ENCODE measurements at regions not wholly inside any gene's neighbourhood (a gene's known extent, or its start where the extent isn't known, plus 50 kb on each side); places are given as distances from the start of the nearest gene placed in this dataset.

- H3K4me3 Mint-ChIP-seq (ENCODE audit: unreplicated experiment): no peak overlapping the region
- no peaks in the 10 kb centered on the region for H3K4me1 Mint-ChIP-seq (ENCODE audit: unreplicated experiment)
- DNase-seq (ENCODE audit: low spot score): no peak
- TF ChIP-seq CTCF (IDR thresholded peaks at IDR 0.05; ENCODE audit: unreplicated experiment): no peak
- no peaks in the 10 kb centered on the region for H3K36me3 Mint-ChIP-seq (ENCODE audit: low read depth, unreplicated experiment)
- H3K9me3 Mint-ChIP-seq (ENCODE audit: unreplicated experiment): no peaks in the 10 kb centered on the region
- H3K27me3 Mint-ChIP-seq (ENCODE audit: unreplicated experiment): no peaks in the 10 kb centered on the region
- no peak overlapping the region for H3K27ac Mint-ChIP-seq (ENCODE audit: unreplicated experiment)
These were observed 1051.3 kb downstream of the VRK1 start for GRCh38 chr14:97848317-97848980.

GRCh38 chr14:97850466-97850865 lies 1053.3 kb downstream of the VRK1 start:
- H3K36me3 Mint-ChIP-seq (ENCODE audit: low read depth, unreplicated experiment): no peaks in the 10 kb centered on the region
- H3K9me3 Mint-ChIP-seq (ENCODE audit: unreplicated experiment): no peaks in the 10 kb centered on the region
- no peak overlapping the region for H3K27ac Mint-ChIP-seq (ENCODE audit: unreplicated experiment)
- H3K4me3 Mint-ChIP-seq (ENCODE audit: unreplicated experiment): no peak overlapping the region
- H3K27me3 Mint-ChIP-seq (ENCODE audit: unreplicated experiment): peaks cover 3% of the 10 kb centered on the region
- no peaks in the 10 kb centered on the region for H3K4me1 Mint-ChIP-seq (ENCODE audit: unreplicated experiment)
- DNase-seq (ENCODE audit: low spot score): no peak
- TF ChIP-seq CTCF (IDR thresholded peaks at IDR 0.05; ENCODE audit: unreplicated experiment): no peak

GRCh38 chr14:97850886-97851285 lies 1053.7 kb downstream of the VRK1 start:
- Mint-ChIP-seq H3K36me3 (ENCODE audit: low read depth, unreplicated experiment) (no peaks in the 10 kb centered on the region), H3K4me1 (ENCODE audit: unreplicated experiment) (no peaks in the 10 kb centered on the region), H3K4me3 (ENCODE audit: unreplicated experiment) (no peak overlapping the region), H3K27ac (ENCODE audit: unreplicated experiment) (no peak overlapping the region), H3K27me3 (ENCODE audit: unreplicated experiment) (peaks cover 3% of the 10 kb centered on the region), H3K9me3 (ENCODE audit: unreplicated experiment) (no peaks in the 10 kb centered on the region)
- TF ChIP-seq CTCF (IDR thresholded peaks at IDR 0.05; ENCODE audit: unreplicated experiment): no peak
- no peak for DNase-seq (ENCODE audit: low spot score)

GRCh38 chr14:97851428-97851995 lies 1054.3 kb downstream of the VRK1 start:
- no peaks in the 10 kb centered on the region for H3K9me3 Mint-ChIP-seq (ENCODE audit: unreplicated experiment)
- no peak for TF ChIP-seq CTCF (IDR thresholded peaks at IDR 0.05; ENCODE audit: unreplicated experiment)
- DNase-seq (ENCODE audit: low spot score): no peak
- peaks cover 3% of the 10 kb centered on the region for H3K27me3 Mint-ChIP-seq (ENCODE audit: unreplicated experiment)
- no peak overlapping the region for H3K27ac Mint-ChIP-seq (ENCODE audit: unreplicated experiment)
- no peaks in the 10 kb centered on the region for H3K4me1 Mint-ChIP-seq (ENCODE audit: unreplicated experiment)
- H3K4me3 Mint-ChIP-seq (ENCODE audit: unreplicated experiment): no peak overlapping the region
- no peaks in the 10 kb centered on the region for H3K36me3 Mint-ChIP-seq (ENCODE audit: low read depth, unreplicated experiment)

GRCh38 chr14:97854918-97855317 lies 1057.7 kb downstream of the VRK1 start:
- no peaks in the 10 kb centered on the region for H3K36me3 Mint-ChIP-seq (ENCODE audit: low read depth, unreplicated experiment)
- H3K4me1 Mint-ChIP-seq (ENCODE audit: unreplicated experiment): no peaks in the 10 kb centered on the region
- H3K9me3 Mint-ChIP-seq (ENCODE audit: unreplicated experiment): no peaks in the 10 kb centered on the region
- H3K27ac Mint-ChIP-seq (ENCODE audit: unreplicated experiment): no peak overlapping the region
- no peak for TF ChIP-seq CTCF (IDR thresholded peaks at IDR 0.05; ENCODE audit: unreplicated experiment)
- peaks cover 4% of the 10 kb centered on the region for H3K27me3 Mint-ChIP-seq (ENCODE audit: unreplicated experiment)
- no peak overlapping the region for H3K4me3 Mint-ChIP-seq (ENCODE audit: unreplicated experiment)
- DNase-seq (ENCODE audit: low spot score): no peak
